GM23338 (cell line): ENCODE measurements at regions not wholly inside any gene's neighbourhood (a gene's known extent, or its start where the extent isn't known, plus 50 kb on each side); places are given as distances from the start of the nearest gene placed in this dataset.

ENCODE experiments used
- ATAC-seq: fragments of 200-7000 bp; cut with Tn5 transposase; 3 replicates; pipeline ENCODE4 v1.9.1; 2020
- DNase-seq: peaks from one replicate; pipeline ENCODE4 v3.0.0-alpha.2; 2015; ENCODE audit warnings: low spot score
- H2AFZ ChIP-seq: fragments of 200-600 bp; sonication (generic); 2 replicates; pipeline ENCODE4 v1.8.0; 2016; ENCODE audit warnings: antibody characterized with exemption, mild to moderate bottlenecking, moderate library complexity
- H3F3A ChIP-seq: fragments of 200-600 bp; sonication (generic); replicated peaks from 2 replicates; pipeline ENCODE4 v1.8.0; 2017; ENCODE audit warnings: antibody characterized with exemption, mixed run types, low read depth
- H3K27ac ChIP-seq: fragments of 200-600 bp; sonication (generic); 2 replicates; pipeline ENCODE4 v1.6.1; 2016; ENCODE audit warnings: low read depth
- H3K27me3 ChIP-seq: fragments of 200-600 bp; sonication (generic); 2 replicates; pipeline ENCODE4 v1.8.0; 2016; ENCODE audit warnings: mild to moderate bottlenecking, mixed run types, moderate library complexity; ENCODE audit not compliant: insufficient read depth
- H3K36me3 ChIP-seq: fragments of 200-600 bp; sonication (generic); 2 replicates; pipeline ENCODE4 v1.8.0; 2016; ENCODE audit warnings: mild to moderate bottlenecking; ENCODE audit not compliant: insufficient read depth
- H3K4me1 ChIP-seq: fragments of 200-600 bp; sonication (generic); 2 replicates; pipeline ENCODE4 v1.8.0; 2016; ENCODE audit warnings: mild to moderate bottlenecking, moderate library complexity; ENCODE audit not compliant: insufficient read depth
- H3K4me2 ChIP-seq: fragments of 200-600 bp; sonication (generic); 2 replicates; pipeline ENCODE4 v1.7.1; 2017; ENCODE audit warnings: mixed run types
- H3K4me3 ChIP-seq: fragments of 200-600 bp; sonication (generic); 2 replicates; pipeline ENCODE4 v1.6.1; 2016; ENCODE audit warnings: mixed run types
- H3K79me2 ChIP-seq: fragments of 200-600 bp; sonication (generic); replicated peaks from 2 replicates; pipeline ENCODE4 v1.8.0; 2017; ENCODE audit warnings: mild to moderate bottlenecking; ENCODE audit not compliant: insufficient read depth
- H3K9me2 ChIP-seq: fragments of 200-600 bp; sonication (generic); 2 replicates; pipeline ENCODE4 v1.8.0; 2017; ENCODE audit not compliant: insufficient read depth
- H4K20me1 ChIP-seq: fragments of 200-600 bp; sonication (generic); replicated peaks from 2 replicates; pipeline ENCODE4 v1.8.0; 2017; ENCODE audit warnings: mild to moderate bottlenecking; ENCODE audit not compliant: insufficient read depth
- H3K27ac Mint-ChIP-seq: 2 replicates; pipeline ENCODE4 v1.8.0; 2020; ENCODE audit warnings: inconsistent platforms, mild to moderate bottlenecking, moderate library complexity, mixed read lengths
- H3K27me3 Mint-ChIP-seq: 3 replicates; pipeline ENCODE4 v1.8.0; 2022; ENCODE audit warnings: low read depth, mild to moderate bottlenecking, moderate library complexity, mixed read lengths, inconsistent platforms; ENCODE audit not compliant: insufficient read depth, poor library complexity
- H3K36me3 Mint-ChIP-seq: 3 replicates; pipeline ENCODE4 v1.8.0; 2021; ENCODE audit warnings: low read depth, mild to moderate bottlenecking, inconsistent platforms, moderate library complexity, mixed read lengths
- H3K4me1 Mint-ChIP-seq: 3 replicates; pipeline ENCODE4 v1.8.0; 2020; ENCODE audit warnings: mild to moderate bottlenecking, inconsistent platforms, mixed read lengths
- H3K4me3 Mint-ChIP-seq: 3 replicates; pipeline ENCODE4 v1.8.0; 2021; ENCODE audit warnings: moderate library complexity, mild to moderate bottlenecking, inconsistent platforms, mixed read lengths
- H3K9me3 Mint-ChIP-seq: 3 replicates; pipeline ENCODE4 v1.8.0; 2020; ENCODE audit warnings: moderate library complexity, mild to moderate bottlenecking, inconsistent platforms, mixed read lengths
- CREB1 ChIP-seq: fragments of 250-450 bp; sonication (Bioruptor Pico); IDR thresholded peaks from 2 replicates; pipeline ENCODE4 v1.5.0; 2020; ENCODE audit warnings: low read depth, mild to moderate bottlenecking, moderate library complexity
- EZH2 ChIP-seq: fragments of 200-600 bp; sonication (generic); IDR thresholded peaks from one replicate; pipeline ENCODE4 v1.8.0; 2017; ENCODE audit warnings: antibody characterized with exemption, mild to moderate bottlenecking, low read depth; ENCODE audit not compliant: unreplicated experiment
- EZH2phosphoT487 ChIP-seq: fragments of 200-600 bp; sonication (generic); IDR thresholded peaks from one replicate; pipeline ENCODE4 v1.8.1; 2018; ENCODE audit warnings: antibody characterized with exemption; ENCODE audit not compliant: unreplicated experiment
- JUNB ChIP-seq: IDR thresholded peaks from one replicate; pipeline ENCODE4 v1.6.1; 2016; ENCODE audit warnings: antibody characterized with exemption; ENCODE audit not compliant: unreplicated experiment
- NANOG ChIP-seq: IDR thresholded peaks from 2 replicates; pipeline ENCODE4 v1.6.1; 2016; ENCODE audit warnings: antibody characterized with exemption, borderline replicate concordance
- ZNF114 ChIP-seq: fragments of 250-450 bp; sonication (Bioruptor Pico); IDR thresholded peaks from 2 replicates; pipeline ENCODE4 v1.5.0; 2020; ENCODE audit warnings: mild to moderate bottlenecking, moderate library complexity
- TF ChIP-seq, protein P1 (sequence below): IDR thresholded peaks from 2 replicates; pipeline ENCODE4 v1.6.1; 2016; ENCODE audit warnings: antibody characterized with exemption
- TF ChIP-seq, protein P2 (sequence below): fragments of 250-450 bp; sonication (Bioruptor Pico); IDR thresholded peaks from 2 replicates; pipeline ENCODE4 v1.5.0; 2020; ENCODE audit warnings: mild to moderate bottlenecking, moderate library complexity
- TF ChIP-seq, protein P3 (sequence below): IDR thresholded peaks from one replicate; pipeline ENCODE4 v1.6.1; 2018; ENCODE audit warnings: antibody characterized with exemption; ENCODE audit not compliant: unreplicated experiment

DNA sequence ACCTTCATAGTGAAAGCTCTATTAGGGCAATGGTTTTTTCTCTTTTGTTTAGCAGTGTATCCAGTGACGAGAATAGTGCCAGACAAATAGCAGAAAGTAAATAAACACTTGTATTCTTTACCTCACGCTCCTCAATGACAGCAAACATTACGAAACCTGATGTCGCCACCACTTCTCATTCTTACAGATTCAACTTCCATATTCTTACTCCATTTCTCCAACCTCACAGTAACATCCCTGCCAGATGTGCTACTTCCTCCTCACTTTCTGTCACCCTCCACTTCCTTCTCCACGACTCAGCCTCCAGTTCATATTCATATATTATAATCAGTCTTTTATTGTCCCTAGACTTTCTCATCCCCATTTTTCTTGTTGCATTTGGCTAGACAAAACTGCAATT, 1956.2 kb upstream of the AGA start:
- Histone ChIP-seq H3K36me3 (peaks cover 6% of the 10 kb centered on the region), H4K20me1 (no peaks in the 10 kb centered on the region), H3K27me3 (no peaks in the 10 kb centered on the region), H3K79me2 (no peaks in the 10 kb centered on the region), H3K4me2 (no peak overlapping the region), H3K27ac (no peak overlapping the region), H3K4me3 (no peak overlapping the region), H2AFZ (no peak overlapping the region), H3K4me1 (no peaks in the 10 kb centered on the region), H3F3A (no peaks in the 10 kb centered on the region), H3K9me2 (0 out of 2 replicates have a peak, but pooled peaks cover 3% of the 10 kb centered on the region)
- Mint-ChIP-seq H3K9me3 (peaks cover 4% of the 10 kb centered on the region; the same call in 2 of the 3 replicates), H3K36me3 (peaks cover 6% of the 10 kb centered on the region; the same call in 1 of the 3 replicates), H3K27me3 (no peaks in the 10 kb centered on the region), H3K4me3 (no peak overlapping the region), H3K4me1 (peaks cover 5% of the 10 kb centered on the region; the same call in 2 of the 3 replicates), H3K27ac (no peak overlapping the region)
- ATAC-seq = no peak
- TF ChIP-seq, protein P1, sequence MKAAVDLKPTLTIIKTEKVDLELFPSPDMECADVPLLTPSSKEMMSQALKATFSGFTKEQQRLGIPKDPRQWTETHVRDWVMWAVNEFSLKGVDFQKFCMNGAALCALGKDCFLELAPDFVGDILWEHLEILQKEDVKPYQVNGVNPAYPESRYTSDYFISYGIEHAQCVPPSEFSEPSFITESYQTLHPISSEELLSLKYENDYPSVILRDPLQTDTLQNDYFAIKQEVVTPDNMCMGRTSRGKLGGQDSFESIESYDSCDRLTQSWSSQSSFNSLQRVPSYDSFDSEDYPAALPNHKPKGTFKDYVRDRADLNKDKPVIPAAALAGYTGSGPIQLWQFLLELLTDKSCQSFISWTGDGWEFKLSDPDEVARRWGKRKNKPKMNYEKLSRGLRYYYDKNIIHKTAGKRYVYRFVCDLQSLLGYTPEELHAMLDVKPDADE = no peak
- no peak for TF ChIP-seq NANOG
- no peak for DNase-seq

DNA sequence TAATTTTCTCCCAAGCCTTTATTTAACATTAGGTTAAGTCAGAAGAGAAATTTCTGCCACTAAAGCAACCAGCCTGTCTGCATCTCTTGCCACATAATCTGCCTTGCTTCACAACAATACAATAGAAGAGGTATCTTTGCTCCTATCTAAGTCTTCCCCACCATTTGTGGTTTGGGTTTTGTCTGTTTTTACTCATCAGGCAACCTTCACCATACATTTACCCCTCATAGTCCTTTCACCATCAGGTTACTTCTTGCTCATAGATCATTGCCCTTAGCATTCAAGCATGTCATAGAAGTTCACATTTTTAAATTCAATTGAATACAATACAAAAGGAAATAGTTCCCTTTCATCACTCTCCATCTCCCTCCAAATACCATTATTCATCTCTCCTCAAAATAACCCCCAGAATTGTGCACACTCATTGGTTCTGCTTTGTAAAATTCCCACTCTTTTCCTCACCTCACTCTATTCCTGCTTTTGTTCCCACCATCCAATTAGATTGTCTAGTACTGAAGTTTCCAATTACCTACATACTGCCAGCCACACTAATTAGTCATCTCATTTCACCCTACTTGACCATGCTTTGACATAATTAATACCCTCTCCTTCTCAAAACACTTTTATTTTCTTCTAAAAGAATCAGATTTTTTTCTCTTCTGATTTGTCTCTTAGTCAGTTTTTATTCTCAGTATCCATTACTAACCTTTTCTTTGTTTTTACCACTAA, 1957.0 kb upstream of the AGA start:
- Histone ChIP-seq H3K9me2 (0 out of 2 replicates have a peak, but pooled peaks cover 3% of the 10 kb centered on the region), H3K27me3 (no peaks in the 10 kb centered on the region), H3K79me2 (no peaks in the 10 kb centered on the region), H3K4me3 (no peak overlapping the region), H3K27ac (no peak overlapping the region), H3K4me1 (no peaks in the 10 kb centered on the region), H3K36me3 (peaks cover 6% of the 10 kb centered on the region), H3F3A (no peaks in the 10 kb centered on the region), H4K20me1 (no peaks in the 10 kb centered on the region), H3K4me2 (no peak overlapping the region), H2AFZ (no peak overlapping the region)
- DNase-seq = no peak
- H3K4me1 Mint-ChIP-seq = peaks cover 11% of the 10 kb centered on the region
- ATAC-seq = no peak
- H3K36me3 Mint-ChIP-seq = peaks cover 14% of the 10 kb centered on the region
- no peak overlapping the region; the same call in 1 of the 2 replicates for H3K27ac Mint-ChIP-seq
- H3K9me3 Mint-ChIP-seq = peaks cover 10% of the 10 kb centered on the region
- no peak overlapping the region for H3K4me3 Mint-ChIP-seq
- no peaks in the 10 kb centered on the region for H3K27me3 Mint-ChIP-seq
- TF ChIP-seq, protein P2, sequence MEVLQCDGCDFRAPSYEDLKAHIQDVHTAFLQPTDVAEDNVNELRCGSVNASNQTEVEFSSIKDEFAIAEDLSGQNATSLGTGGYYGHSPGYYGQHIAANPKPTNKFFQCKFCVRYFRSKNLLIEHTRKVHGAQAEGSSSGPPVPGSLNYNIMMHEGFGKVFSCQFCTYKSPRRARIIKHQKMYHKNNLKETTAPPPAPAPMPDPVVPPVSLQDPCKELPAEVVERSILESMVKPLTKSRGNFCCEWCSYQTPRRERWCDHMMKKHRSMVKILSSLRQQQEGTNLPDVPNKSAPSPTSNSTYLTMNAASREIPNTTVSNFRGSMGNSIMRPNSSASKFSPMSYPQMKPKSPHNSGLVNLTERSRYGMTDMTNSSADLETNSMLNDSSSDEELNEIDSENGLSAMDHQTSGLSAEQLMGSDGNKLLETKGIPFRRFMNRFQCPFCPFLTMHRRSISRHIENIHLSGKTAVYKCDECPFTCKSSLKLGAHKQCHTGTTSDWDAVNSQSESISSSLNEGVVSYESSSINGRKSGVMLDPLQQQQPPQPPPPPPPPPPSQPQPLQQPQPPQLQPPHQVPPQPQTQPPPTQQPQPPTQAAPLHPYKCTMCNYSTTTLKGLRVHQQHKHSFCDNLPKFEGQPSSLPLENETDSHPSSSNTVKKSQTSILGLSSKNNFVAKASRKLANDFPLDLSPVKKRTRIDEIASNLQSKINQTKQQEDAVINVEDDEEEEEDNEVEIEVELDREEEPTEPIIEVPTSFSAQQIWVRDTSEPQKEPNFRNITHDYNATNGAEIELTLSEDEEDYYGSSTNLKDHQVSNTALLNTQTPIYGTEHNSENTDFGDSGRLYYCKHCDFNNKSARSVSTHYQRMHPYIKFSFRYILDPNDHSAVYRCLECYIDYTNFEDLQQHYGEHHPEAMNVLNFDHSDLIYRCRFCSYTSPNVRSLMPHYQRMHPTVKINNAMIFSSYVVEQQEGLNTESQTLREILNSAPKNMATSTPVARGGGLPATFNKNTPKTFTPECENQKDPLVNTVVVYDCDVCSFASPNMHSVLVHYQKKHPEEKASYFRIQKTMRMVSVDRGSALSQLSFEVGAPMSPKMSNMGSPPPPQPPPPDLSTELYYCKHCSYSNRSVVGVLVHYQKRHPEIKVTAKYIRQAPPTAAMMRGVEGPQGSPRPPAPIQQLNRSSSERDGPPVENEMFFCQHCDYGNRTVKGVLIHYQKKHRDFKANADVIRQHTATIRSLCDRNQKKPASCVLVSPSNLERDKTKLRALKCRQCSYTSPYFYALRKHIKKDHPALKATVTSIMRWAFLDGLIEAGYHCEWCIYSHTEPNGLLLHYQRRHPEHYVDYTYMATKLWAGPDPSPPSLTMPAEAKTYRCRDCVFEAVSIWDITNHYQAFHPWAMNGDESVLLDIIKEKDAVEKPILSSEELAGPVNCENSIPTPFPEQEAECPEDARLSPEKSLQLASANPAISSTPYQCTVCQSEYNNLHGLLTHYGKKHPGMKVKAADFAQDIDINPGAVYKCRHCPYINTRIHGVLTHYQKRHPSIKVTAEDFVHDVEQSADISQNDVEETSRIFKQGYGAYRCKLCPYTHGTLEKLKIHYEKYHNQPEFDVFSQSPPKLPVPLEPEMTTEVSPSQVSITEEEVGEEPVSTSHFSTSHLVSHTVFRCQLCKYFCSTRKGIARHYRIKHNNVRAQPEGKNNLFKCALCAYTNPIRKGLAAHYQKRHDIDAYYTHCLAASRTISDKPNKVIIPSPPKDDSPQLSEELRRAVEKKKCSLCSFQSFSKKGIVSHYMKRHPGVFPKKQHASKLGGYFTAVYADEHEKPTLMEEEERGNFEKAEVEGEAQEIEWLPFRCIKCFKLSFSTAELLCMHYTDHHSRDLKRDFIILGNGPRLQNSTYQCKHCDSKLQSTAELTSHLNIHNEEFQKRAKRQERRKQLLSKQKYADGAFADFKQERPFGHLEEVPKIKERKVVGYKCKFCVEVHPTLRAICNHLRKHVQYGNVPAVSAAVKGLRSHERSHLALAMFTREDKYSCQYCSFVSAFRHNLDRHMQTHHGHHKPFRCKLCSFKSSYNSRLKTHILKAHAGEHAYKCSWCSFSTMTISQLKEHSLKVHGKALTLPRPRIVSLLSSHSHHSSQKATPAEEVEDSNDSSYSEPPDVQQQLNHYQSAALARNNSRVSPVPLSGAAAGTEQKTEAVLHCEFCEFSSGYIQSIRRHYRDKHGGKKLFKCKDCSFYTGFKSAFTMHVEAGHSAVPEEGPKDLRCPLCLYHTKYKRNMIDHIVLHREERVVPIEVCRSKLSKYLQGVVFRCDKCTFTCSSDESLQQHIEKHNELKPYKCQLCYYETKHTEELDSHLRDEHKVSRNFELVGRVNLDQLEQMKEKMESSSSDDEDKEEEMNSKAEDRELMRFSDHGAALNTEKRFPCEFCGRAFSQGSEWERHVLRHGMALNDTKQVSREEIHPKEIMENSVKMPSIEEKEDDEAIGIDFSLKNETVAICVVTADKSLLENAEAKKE (CRISPR knock-in tag) = no peak
- TF ChIP-seq, protein P3, sequence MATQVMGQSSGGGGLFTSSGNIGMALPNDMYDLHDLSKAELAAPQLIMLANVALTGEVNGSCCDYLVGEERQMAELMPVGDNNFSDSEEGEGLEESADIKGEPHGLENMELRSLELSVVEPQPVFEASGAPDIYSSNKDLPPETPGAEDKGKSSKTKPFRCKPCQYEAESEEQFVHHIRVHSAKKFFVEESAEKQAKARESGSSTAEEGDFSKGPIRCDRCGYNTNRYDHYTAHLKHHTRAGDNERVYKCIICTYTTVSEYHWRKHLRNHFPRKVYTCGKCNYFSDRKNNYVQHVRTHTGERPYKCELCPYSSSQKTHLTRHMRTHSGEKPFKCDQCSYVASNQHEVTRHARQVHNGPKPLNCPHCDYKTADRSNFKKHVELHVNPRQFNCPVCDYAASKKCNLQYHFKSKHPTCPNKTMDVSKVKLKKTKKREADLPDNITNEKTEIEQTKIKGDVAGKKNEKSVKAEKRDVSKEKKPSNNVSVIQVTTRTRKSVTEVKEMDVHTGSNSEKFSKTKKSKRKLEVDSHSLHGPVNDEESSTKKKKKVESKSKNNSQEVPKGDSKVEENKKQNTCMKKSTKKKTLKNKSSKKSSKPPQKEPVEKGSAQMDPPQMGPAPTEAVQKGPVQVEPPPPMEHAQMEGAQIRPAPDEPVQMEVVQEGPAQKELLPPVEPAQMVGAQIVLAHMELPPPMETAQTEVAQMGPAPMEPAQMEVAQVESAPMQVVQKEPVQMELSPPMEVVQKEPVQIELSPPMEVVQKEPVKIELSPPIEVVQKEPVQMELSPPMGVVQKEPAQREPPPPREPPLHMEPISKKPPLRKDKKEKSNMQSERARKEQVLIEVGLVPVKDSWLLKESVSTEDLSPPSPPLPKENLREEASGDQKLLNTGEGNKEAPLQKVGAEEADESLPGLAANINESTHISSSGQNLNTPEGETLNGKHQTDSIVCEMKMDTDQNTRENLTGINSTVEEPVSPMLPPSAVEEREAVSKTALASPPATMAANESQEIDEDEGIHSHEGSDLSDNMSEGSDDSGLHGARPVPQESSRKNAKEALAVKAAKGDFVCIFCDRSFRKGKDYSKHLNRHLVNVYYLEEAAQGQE = no peak
- no peak for TF ChIP-seq CREB1 (CRISPR knock-in tag)
- no peak for TF ChIP-seq JUNB
- TF ChIP-seq, protein P1 = no peak
- no peak for TF ChIP-seq ZNF114 (CRISPR knock-in tag)
- TF ChIP-seq EZH2 = no peak
- TF ChIP-seq EZH2phosphoT487 = no peak
